Smooth muscle cell (in vitro differentiated cells): ENCODE measurements at regions not wholly inside any gene's neighbourhood (a gene's known extent, or its start where the extent isn't known, plus 50 kb on each side); places are given as distances from the start of the nearest gene placed in this dataset.

Experiments used
- DNase-seq: peaks from one replicate; lab custom pipeline; 2025; ENCODE audit not compliant: unreplicated experiment; lab: John Stamatoyannopoulos, UW
- H2AFZ ChIP-seq: fragments of 200-600 bp; sonication (generic); 2 replicates; pipeline ENCODE4 v1.6.0; 2016; ENCODE audit warnings: antibody characterized with exemption, low read depth, mild to moderate bottlenecking
- H3F3A ChIP-seq: fragments of 200-600 bp; sonication (generic); 2 replicates; pipeline ENCODE4 v1.6.0; 2017; ENCODE audit warnings: antibody characterized with exemption, low read depth
- H3K27ac ChIP-seq: fragments of 200-600 bp; sonication (generic); 2 replicates; pipeline ENCODE4 v1.5.1; 2016; ENCODE audit warnings: low read depth, mild to moderate bottlenecking
- H3K27me3 ChIP-seq: fragments of 200-600 bp; sonication (generic); 2 replicates; pipeline ENCODE4 v1.6.1; 2016; ENCODE audit warnings: low read depth, mild to moderate bottlenecking
- H3K36me3 ChIP-seq: fragments of 200-600 bp; sonication (generic); 2 replicates; pipeline ENCODE4 v1.5.1; 2016; ENCODE audit warnings: low read depth
- H3K4me1 ChIP-seq: fragments of 200-600 bp; sonication (generic); 2 replicates; pipeline ENCODE4 v1.5.1; 2016; ENCODE audit warnings: low read depth
- H3K4me2 ChIP-seq: fragments of 200-600 bp; sonication (generic); 2 replicates; pipeline ENCODE4 v1.6.0; 2016; ENCODE audit warnings: mild to moderate bottlenecking
- H3K4me3 ChIP-seq: fragments of 200-600 bp; sonication (generic); 2 replicates; pipeline ENCODE4 v1.5.1; 2016; ENCODE audit warnings: mild to moderate bottlenecking
- H3K79me2 ChIP-seq: fragments of 200-600 bp; sonication (generic); 2 replicates; pipeline ENCODE4 v1.6.0; 2016; ENCODE audit warnings: low read depth, mild to moderate bottlenecking
- H3K9ac ChIP-seq: fragments of 200-600 bp; sonication (generic); 2 replicates; pipeline ENCODE4 v1.6.0; 2016; ENCODE audit warnings: low read depth
- H3K9me3 ChIP-seq: fragments of 200-600 bp; sonication (generic); replicated peaks from 2 replicates; pipeline ENCODE4 v1.5.1; 2016; ENCODE audit warnings: low read depth
- H4K20me1 ChIP-seq: fragments of 200-600 bp; sonication (generic); 2 replicates; pipeline ENCODE4 v1.6.0; 2016; ENCODE audit warnings: low read depth
- CTCF ChIP-seq: fragments of 200-600 bp; sonication (generic); IDR thresholded peaks from 2 replicates; pipeline ENCODE4 v1.5.1; 2017; ENCODE audit warnings: borderline replicate concordance, mild to moderate bottlenecking, antibody characterized with exemption; ENCODE audit not compliant: insufficient read depth, poor library complexity, severe bottlenecking
- WGBS: methylation state at CpG from one replicate; pipeline ENCODE4 v1.1.7; 2016; ENCODE audit warnings: low lambda C conversion rate; 5-methylcytosine and 5-hydroxymethylcytosine counted together

GRCh38 chr1:30001732-30002039 is 721.7 kb downstream of the MATN1 start:
- no peaks in the 10 kb centered on the region for H3K36me3 ChIP-seq
- 89% methylated on average over 5 of the region's 5 CpGs for WGBS
- no peaks in the 10 kb centered on the region for H3F3A ChIP-seq
- H3K4me3 ChIP-seq = no peak overlapping the region
- H3K9ac ChIP-seq = no peak overlapping the region
- H3K79me2 ChIP-seq = no peaks in the 10 kb centered on the region
- H3K27me3 ChIP-seq = peaks cover 7% of the 10 kb centered on the region
- no peak for TF ChIP-seq CTCF
- no peak overlapping the region for H2AFZ ChIP-seq
- no peaks in the 10 kb centered on the region for H3K4me1 ChIP-seq
- H3K27ac ChIP-seq = no peak overlapping the region
- no peaks in the 10 kb centered on the region for H3K9me3 ChIP-seq
- H3K4me2 ChIP-seq = no peak overlapping the region
- no peaks in the 10 kb centered on the region for H4K20me1 ChIP-seq
- DNase-seq = no peak

- H3K27ac ChIP-seq = no peak overlapping the region
Measured at GRCh38 chr1:30001011-30001731, 722.2 kb downstream of the MATN1 start.

GRCh38 chr1:30000266-30000665 is 723.1 kb downstream of the MATN1 start:
- no peak for TF ChIP-seq CTCF
- Histone ChIP-seq H3K4me3 (no peak overlapping the region), H2AFZ (no peak overlapping the region), H3K27me3 (no peaks in the 10 kb centered on the region), H3F3A (no peaks in the 10 kb centered on the region), H4K20me1 (no peaks in the 10 kb centered on the region), H3K36me3 (no peaks in the 10 kb centered on the region), H3K27ac (no peak overlapping the region), H3K4me1 (no peaks in the 10 kb centered on the region), H3K79me2 (no peaks in the 10 kb centered on the region), H3K9me3 (no peaks in the 10 kb centered on the region), H3K4me2 (no peak overlapping the region), H3K9ac (no peak overlapping the region)
- 92% methylated on average over 7 of the region's 7 CpGs for WGBS
- no peak for DNase-seq

More at GRCh38 chr1:30001011-30001731, 722.2 kb downstream of the MATN1 start:
- no peaks in the 10 kb centered on the region for H4K20me1 ChIP-seq
- no peak overlapping the region for H3K4me3 ChIP-seq
- H3K4me1 ChIP-seq = no peaks in the 10 kb centered on the region
- H2AFZ ChIP-seq = no peak overlapping the region
- H3K4me2 ChIP-seq = no peak overlapping the region
- no peaks in the 10 kb centered on the region for H3K79me2 ChIP-seq
- TF ChIP-seq CTCF = no peak
- no peaks in the 10 kb centered on the region for H3K36me3 ChIP-seq
- no peak for DNase-seq
- no peaks in the 10 kb centered on the region for H3F3A ChIP-seq
- 77% methylated on average over 15 of the region's 15 CpGs for WGBS
- no peak overlapping the region for H3K9ac ChIP-seq
- peaks cover 7% of the 10 kb centered on the region for H3K27me3 ChIP-seq
- H3K9me3 ChIP-seq = no peaks in the 10 kb centered on the region

GRCh38 chr1:29999595-29999994 is 723.8 kb downstream of the MATN1 start:
- Histone ChIP-seq H3K27ac (no peak overlapping the region), H4K20me1 (no peaks in the 10 kb centered on the region), H3K79me2 (no peaks in the 10 kb centered on the region), H3K9me3 (no peaks in the 10 kb centered on the region), H3K27me3 (no peaks in the 10 kb centered on the region), H3K9ac (no peak overlapping the region), H3F3A (no peaks in the 10 kb centered on the region), H3K4me1 (no peaks in the 10 kb centered on the region), H3K4me2 (no peak overlapping the region), H3K36me3 (no peaks in the 10 kb centered on the region), H2AFZ (no peak overlapping the region), H3K4me3 (no peak overlapping the region)
- WGBS = 78% methylated on average over 1 of the region's 1 CpG
- no peak for DNase-seq
- TF ChIP-seq CTCF = no peak
